IMR-90 (cell line): ENCODE measurements at regions not wholly inside any gene's neighbourhood (a gene's known extent, or its start where the extent isn't known, plus 50 kb on each side); places are given as distances from the start of the nearest gene placed in this dataset.

ENCODE experiments used
- ATAC-seq: fragments of 200-7000 bp; cut with Tn5 transposase; 2 replicates; pipeline ENCODE4 v1.9.1; 2020; ENCODE audit warnings: low read depth, mild to moderate bottlenecking, moderate library complexity
- BruUV-seq: library from RNA; stranded (reverse); fragments of 400-500 nt; replicated peaks from 2 replicates; lab custom pipeline; 2021; lab: Mats Ljungman, UMichigan
- CTCF ChIA-PET: fragments of 300-600 bp; formaldehyde crosslinking; extraction: SDS; loops from one replicate; lab custom pipeline; 2021; ENCODE audit warnings: antibody characterized with exemption; lab: Yijun Ruan, JAX
- POLR2A ChIA-PET: fragments of 300-600 bp; sonication (Branson Sonifier 250); formaldehyde crosslinking; loops from one replicate; lab custom pipeline; 2022; ENCODE audit warnings: antibody characterized with exemption; ENCODE audit not compliant: unreplicated experiment; lab: Charles Lee
- DNase-seq: peaks from one replicate; pipeline ENCODE4 v3.0.0; 2013
- H2AFZ ChIP-seq: replicated peaks from 2 replicates; pipeline ENCODE3; 2013; ENCODE audit warnings: low read length, mild to moderate bottlenecking; ENCODE audit not compliant: poor library complexity
- H2AK5ac ChIP-seq: 2 replicates; pipeline ENCODE4 v1.6.1; 2013; ENCODE audit warnings: low read depth, low read length, inconsistent platforms
- H2AK9ac ChIP-seq: replicated peaks from 2 replicates; pipeline ENCODE3; 2013; ENCODE audit warnings: mild to moderate bottlenecking, low read depth, low read length, moderate library complexity; ENCODE audit not compliant: poor library complexity
- H2BK120ac ChIP-seq: 2 replicates; pipeline ENCODE4 v1.6.1; 2013; ENCODE audit warnings: low read depth, low read length, inconsistent platforms
- H2BK15ac ChIP-seq: 3 replicates; pipeline ENCODE4 v1.6.1; 2013; ENCODE audit warnings: low read depth, low read length, inconsistent platforms
- H2BK20ac ChIP-seq: 2 replicates; pipeline ENCODE4 v1.6.1; 2013; ENCODE audit warnings: low read depth, mild to moderate bottlenecking, inconsistent platforms, low read length, moderate library complexity
- H2BK5ac ChIP-seq: 2 replicates; pipeline ENCODE4 v1.6.1; 2013; ENCODE audit warnings: mild to moderate bottlenecking, low read depth, low read length, inconsistent platforms; ENCODE audit not compliant: poor library complexity, severe bottlenecking
- H3K14ac ChIP-seq: replicated peaks from 2 replicates; pipeline ENCODE4 v1.6.1; 2013; ENCODE audit warnings: low read depth, low read length, inconsistent platforms
- H3K18ac ChIP-seq: 2 replicates; pipeline ENCODE4 v1.6.1; 2013; ENCODE audit warnings: low read depth, low read length, control low read depth
- H3K23ac ChIP-seq: 2 replicates; pipeline ENCODE4 v1.6.1; 2013; ENCODE audit warnings: low read depth, low read length, inconsistent platforms
- H3K27ac ChIP-seq: 2 replicates; pipeline ENCODE4 v1.5.1; 2013; ENCODE audit warnings: mild to moderate bottlenecking, control low read depth, low read length; ENCODE audit not compliant: insufficient read depth
- H3K27me3 ChIP-seq: 2 replicates; pipeline ENCODE4 v1.6.1; 2013; ENCODE audit warnings: low read length; ENCODE audit not compliant: control insufficient read depth, insufficient read depth
- H3K36me3 ChIP-seq: 2 replicates; pipeline ENCODE4 v1.6.1; 2013; ENCODE audit warnings: low read length, mixed read lengths; ENCODE audit not compliant: control insufficient read depth, insufficient read depth
- H3K4ac ChIP-seq: 2 replicates; pipeline ENCODE4 v1.6.1; 2013; ENCODE audit warnings: low read depth, low read length, inconsistent platforms
- H3K4me1 ChIP-seq: 2 replicates; pipeline ENCODE4 v1.6.1; 2013; ENCODE audit warnings: low read length, mixed read lengths; ENCODE audit not compliant: control insufficient read depth, insufficient read depth
- H3K4me2 ChIP-seq: 2 replicates; pipeline ENCODE4 v1.6.1; 2013; ENCODE audit warnings: low read depth, mild to moderate bottlenecking, control low read depth, low read length, moderate library complexity
- H3K4me3 ChIP-seq: 2 replicates; pipeline ENCODE4 v1.5.1; 2013; ENCODE audit warnings: low read depth, mild to moderate bottlenecking, control low read depth, low read length, moderate library complexity; ENCODE audit not compliant: insufficient read depth
- H3K56ac ChIP-seq: 2 replicates; pipeline ENCODE4 v1.6.1; 2013; ENCODE audit warnings: low read length, inconsistent platforms; ENCODE audit not compliant: insufficient read depth; ENCODE audit errors: extremely low read depth
- H3K79me1 ChIP-seq, 2 experiments: 2 replicates each; pipeline ENCODE4 v1.6.1; 2013; ENCODE audit warnings: low read length in 2 of 2, inconsistent platforms in 1 of 2, low read depth in 1 of 2
- H3K9ac ChIP-seq: 2 replicates; pipeline ENCODE4 v1.6.1; 2013; ENCODE audit warnings: low read depth, low read length, control low read depth
- H3K9me1 ChIP-seq: 2 replicates; pipeline ENCODE4 v1.6.1; 2013; ENCODE audit warnings: low read length, inconsistent platforms; ENCODE audit not compliant: insufficient read depth
- H3K9me3 ChIP-seq: 2 replicates; pipeline ENCODE4 v1.6.1; 2013; ENCODE audit warnings: low read length; ENCODE audit not compliant: control insufficient read depth, insufficient read depth
- H4K20me1 ChIP-seq: 2 replicates; pipeline ENCODE4 v1.6.1; 2013; ENCODE audit warnings: low read length, inconsistent platforms; ENCODE audit not compliant: insufficient read depth
- H4K5ac ChIP-seq: 2 replicates; pipeline ENCODE4 v1.6.1; 2013; ENCODE audit warnings: mild to moderate bottlenecking, low read depth, low read length, control low read depth
- H4K8ac ChIP-seq, 2 experiments: 2 replicates each; pipeline ENCODE4 v1.6.1; 2013; ENCODE audit warnings: low read depth in 2 of 2, low read length in 2 of 2, control low read depth in 1 of 2, inconsistent platforms in 1 of 2
- H4K91ac ChIP-seq: 2 replicates; pipeline ENCODE4 v1.6.1; 2013; ENCODE audit warnings: low read depth, low read length, inconsistent platforms; ENCODE audit not compliant: insufficient read depth
- FOS ChIP-seq: fragments of 150-350 bp; IDR thresholded peaks from 2 replicates; pipeline ENCODE4 v1.6.1; 2016; ENCODE audit warnings: low read depth, low read length
- MAFK ChIP-seq: IDR thresholded peaks from 2 replicates; pipeline ENCODE4 v1.6.1; 2012; ENCODE audit warnings: low read depth, low read length, improper control_type of control experiment
- MXI1 ChIP-seq: IDR thresholded peaks from 2 replicates; pipeline ENCODE4 v1.6.1; 2012; ENCODE audit warnings: low read depth, mild to moderate bottlenecking, low read length, moderate library complexity, borderline replicate concordance
- WGBS, 2 experiments: methylation state at CpG; one replicate each; pipeline versions ENCODE4 v1.1.5 to v1.1.7; 2013; ENCODE audit warnings: missing lambda C conversion rate in 2 of 2; ENCODE audit not compliant: insufficient read length in 1 of 2; ENCODE audit errors: extremely low coverage in 2 of 2; 5-methylcytosine and 5-hydroxymethylcytosine counted together
- dilution Hi-C: fragments of 300-500 bp; cut with HindIII; formaldehyde crosslinking; loops from one replicate; pipeline ENCODE4 v1.14.3; 2018; ENCODE audit warnings: low sequenced_read_pairs; ENCODE audit not compliant: unreplicated experiment
- in situ Hi-C: fragments of 300-500 bp; cut with MboI; formaldehyde crosslinking; loops from 3 replicates; pipeline ENCODE4 v1.14.3; 2019; ENCODE audit warnings: low sequenced_read_pairs, inconsistent platforms, mixed read lengths
- intact Hi-C: fragments of 100-400 bp; cut with micrococcal nuclease; formaldehyde crosslinking; loops from 2 replicates; pipeline ENCODE4 v1.10.0; 2022
- TF ChIP-seq, protein P1 (sequence below): conservative IDR thresholded peaks from 2 replicates; pipeline ENCODE4 v1.5.1; 2012; ENCODE audit warnings: mild to moderate bottlenecking, low read depth, low read length, improper control_type of control experiment

DNA sequence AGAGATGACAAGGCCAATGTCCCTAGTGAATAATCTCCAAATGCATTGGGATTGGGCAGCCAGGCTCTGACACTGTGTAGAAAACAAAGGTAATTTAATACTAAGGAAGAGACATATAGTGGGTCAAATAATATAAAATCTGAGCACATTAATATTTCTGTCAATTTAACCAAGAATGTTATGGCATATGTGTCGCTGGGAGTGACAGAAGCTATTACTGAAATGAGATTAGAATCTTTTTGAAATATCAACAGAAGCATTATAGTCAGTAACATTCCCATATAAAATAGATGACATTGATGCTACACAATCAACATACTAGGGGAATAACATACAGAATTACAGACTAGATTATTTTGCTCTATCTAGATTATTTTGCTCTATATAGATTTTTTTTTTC, 114.0 kb downstream of the BLID start:
- H3K9me1 ChIP-seq: no peaks in the 10 kb centered on the region
- DNase-seq: no peak
- H3K9ac ChIP-seq: no peak overlapping the region
- H3K4me2 ChIP-seq: no peak overlapping the region
- in situ Hi-C loops: no loop called here
- H3K27me3 ChIP-seq: no peaks in the 10 kb centered on the region
- no peaks in the 10 kb centered on the region for H3K79me1 ChIP-seq
- H4K8ac ChIP-seq: no peak overlapping the region
- H3K56ac ChIP-seq: no peak overlapping the region
- H2AFZ ChIP-seq: no peak overlapping the region
- no peak overlapping the region for H2AK9ac ChIP-seq
- H3K4ac ChIP-seq: no peak overlapping the region
- H3K23ac ChIP-seq: no peak overlapping the region
- no peak overlapping the region for H3K27ac ChIP-seq
- H2BK5ac ChIP-seq: no peak overlapping the region
- no peaks in the 10 kb centered on the region for H3K9me3 ChIP-seq
- no peak overlapping the region for H3K18ac ChIP-seq
- no peak overlapping the region for H2BK20ac ChIP-seq
- no TSS peak for BruUV-seq
- H4K20me1 ChIP-seq: no peaks in the 10 kb centered on the region
- H2AK5ac ChIP-seq: no peak overlapping the region
- no peak overlapping the region for H3K4me3 ChIP-seq
- dilution Hi-C loops: no loop called here
- WGBS, 2 experiments: no CpG with 5 or more reads among the region's 1 CpG
- H4K91ac ChIP-seq: no peak overlapping the region
- no peak overlapping the region for H4K5ac ChIP-seq
- no peak overlapping the region for H3K14ac ChIP-seq
- ChIA-PET CTCF (interaction anchor here (0.5 kb wide), 1 partner anchor 418 kb away, joined by 5 read pairs; no protein-coding TSS in a partner anchor), POLR2A (no interaction called here)
- ATAC-seq: no peak
- H2BK120ac ChIP-seq: no peak overlapping the region
- H3K4me1 ChIP-seq: peaks cover 1% of the 10 kb centered on the region; the same call in 1 of the 2 replicates
- H3K36me3 ChIP-seq: no peaks in the 10 kb centered on the region
- H2BK15ac ChIP-seq: no peak overlapping the region
- TF ChIP-seq FOS (no peak), MXI1 (no peak), MAFK (no peak)
- TF ChIP-seq, protein P1, sequence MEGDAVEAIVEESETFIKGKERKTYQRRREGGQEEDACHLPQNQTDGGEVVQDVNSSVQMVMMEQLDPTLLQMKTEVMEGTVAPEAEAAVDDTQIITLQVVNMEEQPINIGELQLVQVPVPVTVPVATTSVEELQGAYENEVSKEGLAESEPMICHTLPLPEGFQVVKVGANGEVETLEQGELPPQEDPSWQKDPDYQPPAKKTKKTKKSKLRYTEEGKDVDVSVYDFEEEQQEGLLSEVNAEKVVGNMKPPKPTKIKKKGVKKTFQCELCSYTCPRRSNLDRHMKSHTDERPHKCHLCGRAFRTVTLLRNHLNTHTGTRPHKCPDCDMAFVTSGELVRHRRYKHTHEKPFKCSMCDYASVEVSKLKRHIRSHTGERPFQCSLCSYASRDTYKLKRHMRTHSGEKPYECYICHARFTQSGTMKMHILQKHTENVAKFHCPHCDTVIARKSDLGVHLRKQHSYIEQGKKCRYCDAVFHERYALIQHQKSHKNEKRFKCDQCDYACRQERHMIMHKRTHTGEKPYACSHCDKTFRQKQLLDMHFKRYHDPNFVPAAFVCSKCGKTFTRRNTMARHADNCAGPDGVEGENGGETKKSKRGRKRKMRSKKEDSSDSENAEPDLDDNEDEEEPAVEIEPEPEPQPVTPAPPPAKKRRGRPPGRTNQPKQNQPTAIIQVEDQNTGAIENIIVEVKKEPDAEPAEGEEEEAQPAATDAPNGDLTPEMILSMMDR: no peak
- intact Hi-C loops: no loop called here
